Skeletal muscle tissue (tissue), 3 donors: ENCODE measurements at regions not wholly inside any gene's neighbourhood (a gene's known extent, or its start where the extent isn't known, plus 50 kb on each side); places are given as distances from the start of the nearest gene placed in this dataset.
A peak's percentile ranks its signal among the peaks of the same experiment; 100 is the strongest.
"Not testable (repeated sequence)": the region's sequence is repeated elsewhere in the genome, so short reads cannot be mapped to it uniquely, and the experiment has no call there.

Experiments used
- H3K27ac ChIP-seq: one replicate; pipeline ENCODE4 v1.7.0; 2013; ENCODE audit warnings: mild to moderate bottlenecking, low read depth, low read length, inconsistent platforms
- H3K27me3 ChIP-seq, 3 donors: one replicate each; pipeline ENCODE4 v1.7.0; 2013; ENCODE audit warnings: low read length in 3 of 3; ENCODE audit not compliant: control insufficient read depth in 3 of 3, insufficient read depth in 3 of 3
- H3K36me3 ChIP-seq, 3 donors: one replicate each; pipeline ENCODE4 v1.7.0; 2013; ENCODE audit warnings: low read length in 3 of 3; ENCODE audit not compliant: control insufficient read depth in 3 of 3, insufficient read depth in 3 of 3
- H3K4me1 ChIP-seq, 3 donors: one replicate each; pipeline ENCODE4 v1.7.0; 2013; ENCODE audit warnings: low read length in 3 of 3, mild to moderate bottlenecking in 3 of 3; ENCODE audit not compliant: control insufficient read depth in 3 of 3, insufficient read depth in 3 of 3
- H3K4me3 ChIP-seq, 3 donors: one replicate each; pipeline ENCODE4 v1.7.0; 2013; ENCODE audit warnings: low read length in 3 of 3
- H3K9ac ChIP-seq, 3 donors: one replicate each; pipeline ENCODE4 v1.7.0; 2013; ENCODE audit warnings: low read length in 3 of 3, mild to moderate bottlenecking in 3 of 3, moderate library complexity in 2 of 3, low read depth in 1 of 3
- H3K9me3 ChIP-seq, 3 donors: one replicate each; pipeline ENCODE4 v1.7.0; 2013; ENCODE audit warnings: low read length in 3 of 3; ENCODE audit not compliant: control insufficient read depth in 3 of 3
- donor health status: Osteomylitis.

DNA sequence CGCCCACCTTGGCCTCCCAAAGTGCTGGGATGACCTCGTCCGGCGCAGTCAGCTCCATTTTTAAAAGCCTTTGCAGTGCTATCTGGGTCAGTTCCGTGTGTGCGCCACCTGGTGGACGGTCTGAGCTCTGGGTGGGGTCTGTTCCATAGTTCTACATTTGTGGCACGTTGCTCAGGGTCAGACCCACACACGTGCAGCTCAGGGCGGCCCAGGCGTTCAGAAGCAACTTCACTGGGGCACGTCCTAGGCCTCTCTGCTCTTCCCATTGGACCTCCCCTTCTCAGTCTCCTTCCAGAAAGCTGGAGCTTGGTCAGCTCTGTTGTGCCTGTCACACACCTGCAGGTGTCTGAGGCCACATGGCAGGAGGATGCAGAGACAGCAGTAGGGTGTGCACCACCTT, 137.9 kb downstream of the DNAJB6 start:
- peaks cover 0 to 5% (median 0%) of the 10 kb centered on the region in 3 donors for H3K36me3 ChIP-seq
- H3K27me3 ChIP-seq: no peaks in the 10 kb centered on the region
- H3K27ac ChIP-seq: no peak overlapping the region
- H3K9me3 ChIP-seq: peaks cover 3 to 6% (median 4%) of the 10 kb centered on the region in 3 donors
- no peaks in the 10 kb centered on the region for H3K4me1 ChIP-seq
- H3K4me3 ChIP-seq: no peak overlapping the region
- no peak overlapping the region for H3K9ac ChIP-seq

- no peak overlapping the region for H3K4me3 ChIP-seq
- no peak overlapping the region for H3K9ac ChIP-seq
- H3K27ac ChIP-seq: no peak overlapping the region
- H3K27me3 ChIP-seq: no peaks in the 10 kb centered on the region
- H3K9me3 ChIP-seq: peaks cover 3 to 6% (median 4%) of the 10 kb centered on the region in 3 donors
- H3K4me1 ChIP-seq: no peaks in the 10 kb centered on the region
- H3K36me3 ChIP-seq: peaks cover 0 to 5% (median 0%) of the 10 kb centered on the region in 3 donors
These were observed 138.3 kb downstream of the DNAJB6 start for GRCh38 chr7:157475095-157475494.

- Histone ChIP-seq H3K9me3 (peaks cover 3 to 6% (median 4%) of the 10 kb centered on the region in 3 donors), H3K4me1 (no peaks in the 10 kb centered on the region), H3K27me3 (peaks cover 0 to 2% (median 0%) of the 10 kb centered on the region in 3 donors), H3K36me3 (peaks cover 0 to 5% (median 0%) of the 10 kb centered on the region in 3 donors), H3K9ac (no peak overlapping the region), H3K4me3 (no peak overlapping the region), H3K27ac (no peak overlapping the region)
These were observed 138.8 kb downstream of the DNAJB6 start for GRCh38 chr7:157475601-157476000.

DNA sequence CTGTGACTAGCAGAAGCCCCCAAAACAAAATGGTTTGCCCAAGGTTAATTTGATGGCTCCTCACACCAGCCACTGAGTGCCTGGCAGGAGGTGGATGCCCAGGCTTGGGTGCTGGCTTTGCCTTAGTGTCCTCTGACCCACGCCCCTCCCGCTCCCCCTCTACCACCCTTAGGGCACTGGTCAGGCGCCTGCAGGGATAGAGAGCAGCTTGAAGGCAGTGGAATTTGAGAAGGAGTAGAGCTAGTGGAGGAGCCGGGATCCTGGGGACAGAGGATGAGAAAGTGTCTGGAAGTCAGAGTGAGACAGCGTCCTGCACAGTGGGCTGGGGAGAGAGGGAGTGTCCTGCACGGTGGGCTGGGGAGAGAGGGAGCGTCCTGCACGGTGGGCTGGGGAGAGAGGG, 139.4 kb downstream of the DNAJB6 start:
- Histone ChIP-seq H3K4me1 (no peaks in the 10 kb centered on the region), H3K9ac (no peak overlapping the region), H3K4me3 (no peak overlapping the region), H3K27me3 (peaks cover 0 to 5% (median 0%) of the 10 kb centered on the region in 3 donors), H3K36me3 (peaks cover 0 to 5% (median 0%) of the 10 kb centered on the region in 3 donors), H3K9me3 (peaks cover 3 to 6% (median 4%) of the 10 kb centered on the region in 3 donors), H3K27ac (no peak overlapping the region)

GRCh38 chr7:157476654-157477549, 140.1 kb downstream of the DNAJB6 start:
- peaks cover 3 to 5% (median 4%) of the 10 kb centered on the region in 3 donors for H3K9me3 ChIP-seq
- no peak overlapping the region for H3K9ac ChIP-seq
- H3K4me1 ChIP-seq: no peaks in the 10 kb centered on the region
- peaks cover 0 to 5% (median 0%) of the 10 kb centered on the region in 3 donors for H3K27me3 ChIP-seq
- no peak overlapping the region for H3K27ac ChIP-seq
- no peak overlapping the region for H3K4me3 ChIP-seq
- peaks cover 0 to 2% (median 0%) of the 10 kb centered on the region in 3 donors for H3K36me3 ChIP-seq

GRCh38 chr7:157477550-157478212, 140.9 kb downstream of the DNAJB6 start:
- Histone ChIP-seq H3K27ac (no peak overlapping the region), H3K4me3 (peak overlapping the region in 1 of 3 donors; percentile 38), H3K36me3 (no peaks in the 10 kb centered on the region), H3K9ac (no peak overlapping the region), H3K9me3 (peaks cover 0 to 3% (median 0%) of the 10 kb centered on the region in 3 donors), H3K4me1 (no peaks in the 10 kb centered on the region), H3K27me3 (peaks cover 0 to 5% (median 0%) of the 10 kb centered on the region in 3 donors)

DNA sequence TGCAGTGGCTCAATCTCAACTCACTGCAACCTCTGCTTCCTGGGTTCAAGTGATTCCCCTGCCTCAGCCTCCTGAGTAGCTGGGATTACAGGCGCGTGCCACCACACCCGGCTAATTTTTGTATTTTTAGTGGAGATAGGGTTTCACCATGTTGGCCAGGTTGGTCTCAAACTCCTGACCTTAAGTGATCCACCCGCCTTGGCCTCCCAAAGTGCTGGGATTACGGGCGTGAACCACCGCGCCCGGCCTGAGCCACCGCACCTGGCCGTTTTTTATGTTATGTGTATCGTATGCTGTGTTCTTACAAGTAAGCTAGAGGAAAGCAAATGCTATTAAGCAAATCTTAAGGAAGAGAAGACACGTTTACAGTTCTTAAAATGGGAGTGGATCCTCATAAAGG, 141.8 kb downstream of the DNAJB6 start:
- H3K4me3 ChIP-seq, H3K9ac ChIP-seq, H3K27ac ChIP-seq, H3K4me1 ChIP-seq, H3K36me3 ChIP-seq, H3K9me3 ChIP-seq, H3K27me3 ChIP-seq: not testable (repeated sequence)

DNA sequence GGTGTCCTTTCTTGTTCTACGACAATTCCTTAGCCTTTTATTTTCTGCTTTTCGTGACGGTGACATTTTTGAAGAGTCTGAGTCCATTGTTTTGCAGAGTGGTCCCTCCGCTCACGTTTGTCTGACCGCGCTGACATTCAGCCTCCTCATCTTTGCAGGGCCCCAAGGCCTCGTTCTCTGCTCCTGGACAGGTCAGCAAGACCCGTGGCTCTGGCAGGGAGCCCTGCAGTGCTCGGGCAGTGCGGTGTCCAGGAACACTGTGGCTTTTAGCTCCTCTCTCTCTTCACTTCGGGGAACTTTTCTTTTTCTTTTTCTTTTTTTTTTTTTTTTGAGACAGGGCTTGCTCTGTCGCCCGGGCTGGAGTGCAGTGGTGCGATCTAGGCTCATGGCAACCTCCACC, 142.5 kb downstream of the DNAJB6 start:
- H3K27me3 ChIP-seq: peaks cover 0 to 6% (median 0%) of the 10 kb centered on the region in 3 donors
- no peak overlapping the region for H3K27ac ChIP-seq

DNA sequence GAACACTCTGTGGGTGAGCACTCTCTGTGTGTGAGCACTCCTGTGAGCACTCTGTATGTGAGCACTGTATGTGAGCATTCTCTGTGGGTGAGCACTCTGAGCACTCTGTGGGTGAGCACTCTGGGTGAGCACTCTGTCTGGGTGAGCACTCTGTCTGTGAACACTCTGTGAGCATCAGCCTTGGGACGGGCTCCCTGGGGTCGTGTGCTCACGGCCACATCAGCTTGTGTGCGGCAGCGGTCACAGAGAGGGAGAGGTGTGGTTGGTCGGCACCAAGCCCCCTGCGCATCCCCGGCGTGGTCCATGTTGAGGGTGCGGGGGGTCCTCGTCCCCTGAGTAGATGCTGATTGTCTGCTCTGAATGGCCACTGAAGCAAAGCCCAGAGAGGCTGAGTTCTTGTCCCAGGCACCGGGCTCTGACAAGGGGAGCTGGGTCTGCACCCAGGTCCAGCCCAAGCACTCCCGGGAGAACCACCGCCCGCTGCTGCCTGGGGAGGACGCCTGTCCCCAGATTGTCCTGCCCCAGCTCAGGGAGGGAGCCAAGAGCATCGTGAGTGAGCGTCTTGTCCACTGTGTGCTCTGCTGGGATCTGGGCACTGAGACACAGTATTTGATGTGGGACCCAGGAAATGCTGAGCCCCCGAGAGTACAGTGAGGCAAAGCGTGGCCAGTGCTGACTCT, 143.7 kb downstream of the DNAJB6 start:
- Histone ChIP-seq H3K27ac (no peak overlapping the region), H3K36me3 (no peaks in the 10 kb centered on the region), H3K4me1 (no peaks in the 10 kb centered on the region), H3K9me3 (no peaks in the 10 kb centered on the region), H3K9ac (no peak overlapping the region), H3K4me3 (no peak overlapping the region), H3K27me3 (peaks cover 0 to 15% (median 5%) of the 10 kb centered on the region in 3 donors)

More for the DNA sequence above, 142.5 kb downstream of the DNAJB6 start:
- Histone ChIP-seq H3K9me3 (no peaks in the 10 kb centered on the region), H3K4me3 (no peak overlapping the region), H3K9ac (no peak overlapping the region), H3K36me3 (no peaks in the 10 kb centered on the region), H3K4me1 (no peaks in the 10 kb centered on the region)
